PC-9 (cell line): ENCODE measurements at regions not wholly inside any gene's neighbourhood (a gene's known extent, or its start where the extent isn't known, plus 50 kb on each side); places are given as distances from the start of the nearest gene placed in this dataset.
A peak's percentile ranks its signal among the peaks of the same experiment; 100 is the strongest.

Experiments used
- CTCF ChIP-seq: fragments of 200-600 bp; sonication (generic); conservative IDR thresholded peaks from 2 replicates; pipeline ENCODE4 v1.6.1; 2017; ENCODE audit warnings: mixed run types, antibody characterized with exemption, mild to moderate bottlenecking, moderate library complexity
- EZH2 ChIP-seq: fragments of 200-600 bp; sonication (generic); IDR thresholded peaks from 2 replicates; pipeline ENCODE4 v1.8.0; 2017; ENCODE audit warnings: antibody characterized with exemption, low read depth

DNA sequence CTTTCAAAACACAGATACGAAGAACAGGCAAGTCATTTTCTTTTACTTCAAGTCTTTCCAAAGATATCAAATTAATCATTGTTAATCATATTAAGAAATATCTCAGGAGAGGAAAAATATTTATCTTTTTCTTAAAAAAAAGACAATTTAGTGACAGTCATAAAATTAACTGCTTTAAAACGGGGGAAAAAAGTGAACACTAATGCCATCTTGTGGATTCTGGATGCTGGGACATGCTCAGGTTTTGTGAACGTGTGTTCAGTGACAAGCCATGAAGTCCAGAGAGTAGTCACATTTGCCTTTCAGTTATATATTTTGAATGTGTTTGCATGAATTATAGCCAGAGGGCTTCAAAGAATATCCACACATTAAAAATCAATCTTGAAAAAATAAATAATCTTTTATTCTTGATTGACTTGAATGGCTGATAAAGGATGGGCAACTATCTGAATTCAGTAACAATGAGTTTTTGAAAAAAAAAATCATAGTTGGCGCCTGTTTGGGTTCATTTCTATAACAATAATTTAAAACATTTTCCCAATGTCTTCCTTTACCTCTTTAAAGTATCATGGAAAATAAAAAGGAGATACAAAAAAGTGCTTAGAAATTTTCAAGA is 74.7 kb upstream of the NOX3 start:
- no peak for TF ChIP-seq EZH2
- TF ChIP-seq CTCF: peak; percentile 71
